Gastroesophageal sphincter (tissue), 3 donors: ENCODE measurements at regions not wholly inside any gene's neighbourhood (a gene's known extent, or its start where the extent isn't known, plus 50 kb on each side); places are given as distances from the start of the nearest gene placed in this dataset.

Source experiments
- CTCF ChIP-seq, 4 experiments: fragments of 200-600 bp in 2 of 4; fragments of 450-650 bp in 2 of 4; sonication (generic) in 1 of 4; IDR thresholded peaks; one replicate each; pipeline ENCODE4 v1.5.1; 2017 to 2019; ENCODE audit warnings: antibody characterized with exemption in 4 of 4, mild to moderate bottlenecking in 2 of 4, moderate library complexity in 2 of 4
- EP300 ChIP-seq: sonication (generic); formaldehyde crosslinking; IDR thresholded peaks from one replicate; pipeline ENCODE4 v1.6.1; 2017; ENCODE audit warnings: antibody characterized with exemption, mild to moderate bottlenecking

GRCh38 chr6:138576313-138576712 lies 77.0 kb upstream of the NHSL1 start:
- no peak for TF ChIP-seq CTCF (IDR thresholded peaks at IDR 0.05)
- TF ChIP-seq EP300 = no peak
